ENCODE measurements at regions not wholly inside any gene's neighbourhood (a gene's known extent, or its start where the extent isn't known, plus 50 kb on each side); places are given as distances from the start of the nearest gene placed in this dataset.

- Histone ChIP-seq H3K4me2 (ENCODE audit: low read depth, low read length, poor library complexity, severe bottlenecking) (no peak overlapping the region), H3K4me3 (ENCODE audit: insufficient read depth, low read length, poor library complexity, severe bottlenecking) (no peak overlapping the region)
Measured at GRCh38 chr10:25815236-25815635, 118.8 kb upstream of the MYO3A start.

GRCh38 chr10:25815999-25816768 is 117.8 kb upstream of the MYO3A start:
- Histone ChIP-seq H4K20me1 (ENCODE audit: low read depth, low read length) (no peaks in the 10 kb centered on the region), H3K9ac (ENCODE audit: low read length) (no peak overlapping the region), H3K9me2 (replicated peaks; ENCODE audit: insufficient read depth, low read length) (no peaks in the 10 kb centered on the region), H3F3A (ENCODE audit: insufficient read depth) (no peaks in the 10 kb centered on the region), H3K79me2 (ENCODE audit: insufficient read depth, low read length) (no peaks in the 10 kb centered on the region), H3K4me2 (ENCODE audit: low read depth, low read length, poor library complexity, severe bottlenecking) (no peak overlapping the region), H3K27ac (ENCODE audit: low read depth, low read length) (no peak overlapping the region), H3K27me3 (ENCODE audit: low read length) (no peaks in the 10 kb centered on the region), H3K9me3 (ENCODE audit: insufficient read depth, low read length) (no peaks in the 10 kb centered on the region), H2AFZ (ENCODE audit: low read depth, low read length, severe bottlenecking) (no peak overlapping the region), H3K4me3 (ENCODE audit: insufficient read depth, low read length, poor library complexity, severe bottlenecking) (no peak overlapping the region), H3K36me3 (ENCODE audit: low read length) (no peaks in the 10 kb centered on the region)
- TF ChIP-seq CTCF (IDR thresholded peaks at IDR 0.05; ENCODE audit: insufficient read depth, low read length, poor library complexity, severe bottlenecking) (no peak), EZH2phosphoT487 (conservative IDR thresholded peaks at IDR 0.05; ENCODE audit: low read length) (no peak)

More at GRCh38 chr10:25815236-25815635, 118.8 kb upstream of the MYO3A start:
- Histone ChIP-seq H3K9me2 (replicated peaks; ENCODE audit: insufficient read depth, low read length) (no peaks in the 10 kb centered on the region), H3F3A (ENCODE audit: insufficient read depth) (no peaks in the 10 kb centered on the region), H3K9me3 (ENCODE audit: insufficient read depth, low read length) (no peaks in the 10 kb centered on the region), H3K27me3 (ENCODE audit: low read length) (no peaks in the 10 kb centered on the region), H3K79me2 (ENCODE audit: insufficient read depth, low read length) (no peaks in the 10 kb centered on the region), H3K36me3 (ENCODE audit: low read length) (no peaks in the 10 kb centered on the region), H3K9ac (ENCODE audit: low read length) (no peak overlapping the region), H2AFZ (ENCODE audit: low read depth, low read length, severe bottlenecking) (no peak overlapping the region), H3K27ac (ENCODE audit: low read depth, low read length) (no peak overlapping the region), H4K20me1 (ENCODE audit: low read depth, low read length) (no peaks in the 10 kb centered on the region)
- TF ChIP-seq EZH2phosphoT487 (conservative IDR thresholded peaks at IDR 0.05; ENCODE audit: low read length) (no peak), CTCF (IDR thresholded peaks at IDR 0.05; ENCODE audit: insufficient read depth, low read length, poor library complexity, severe bottlenecking) (no peak)

GRCh38 chr10:25817200-25817599 is 116.8 kb upstream of the MYO3A start:
- TF ChIP-seq EZH2phosphoT487 (conservative IDR thresholded peaks at IDR 0.05; ENCODE audit: low read length), result no peak
- TF ChIP-seq CTCF (IDR thresholded peaks at IDR 0.05; ENCODE audit: insufficient read depth, low read length, poor library complexity, severe bottlenecking), result no peak
- Histone ChIP-seq H3K79me2 (ENCODE audit: insufficient read depth, low read length) (no peaks in the 10 kb centered on the region), H3K9me2 (replicated peaks; ENCODE audit: insufficient read depth, low read length) (no peaks in the 10 kb centered on the region), H3K36me3 (ENCODE audit: low read length) (no peaks in the 10 kb centered on the region), H3F3A (ENCODE audit: insufficient read depth) (no peaks in the 10 kb centered on the region), H3K27me3 (ENCODE audit: low read length) (no peaks in the 10 kb centered on the region), H2AFZ (ENCODE audit: low read depth, low read length, severe bottlenecking) (no peak overlapping the region), H3K4me3 (ENCODE audit: insufficient read depth, low read length, poor library complexity, severe bottlenecking) (no peak overlapping the region), H3K4me2 (ENCODE audit: low read depth, low read length, poor library complexity, severe bottlenecking) (no peak overlapping the region), H4K20me1 (ENCODE audit: low read depth, low read length) (no peaks in the 10 kb centered on the region), H3K9ac (ENCODE audit: low read length) (no peak overlapping the region), H3K27ac (ENCODE audit: low read depth, low read length) (no peak overlapping the region), H3K9me3 (ENCODE audit: insufficient read depth, low read length) (no peaks in the 10 kb centered on the region)

Data from SU-DHL-6 (cell line).